Common myeloid progenitor, CD34-positive (primary cell): ENCODE measurements at regions not wholly inside any gene's neighbourhood (a gene's known extent, or its start where the extent isn't known, plus 50 kb on each side); places are given as distances from the start of the nearest gene placed in this dataset.
A peak's percentile ranks its signal among the peaks of the same experiment; 100 is the strongest.

ENCODE experiments used
- CTCF ChIA-PET: fragments of 350-600 bp; sonication (Branson Sonifier 250); formaldehyde crosslinking; loops from one replicate; lab custom pipeline; 2021; ENCODE audit warnings: antibody characterized with exemption; lab: Charles Lee
- POLR2A ChIA-PET: fragments of 350-600 bp; sonication (Branson Sonifier 250); formaldehyde crosslinking; loops from one replicate; lab custom pipeline; 2021; ENCODE audit warnings: antibody characterized with exemption; lab: Charles Lee
- DNase-seq, 3 donors: peaks; one replicate each; pipeline versions ENCODE4 v3.0.0 to v3.0.0-alpha.2; 2013
- H3K27ac ChIP-seq, 2 experiments: 1 replicate in 1 of 2; 2 replicates in 1 of 2; pipeline ENCODE4 v1.7.0; 2013; ENCODE audit warnings: inconsistent platforms in 2 of 2, low read length in 2 of 2, mild to moderate bottlenecking in 2 of 2, low read depth in 1 of 2, moderate library complexity in 1 of 2; ENCODE audit not compliant: severe bottlenecking in 2 of 2, insufficient read depth in 1 of 2, poor library complexity in 1 of 2
- H3K27me3 ChIP-seq, 5 experiments: replicated peaks in 2 of 5; 1 replicate in 3 of 5; 2 replicates in 2 of 5; pipeline versions ENCODE4 v1.6.1 to v1.7.0; 2013; ENCODE audit warnings: low read length in 4 of 5, mild to moderate bottlenecking in 2 of 5, moderate library complexity in 2 of 5, inconsistent platforms in 1 of 5; ENCODE audit not compliant: insufficient read depth in 5 of 5, control insufficient read depth in 4 of 5
- H3K36me3 ChIP-seq, 4 experiments: 1 replicate in 2 of 4; 2 replicates in 2 of 4; pipeline versions ENCODE4 v1.6.1 to v1.7.0; 2013; ENCODE audit warnings: low read length in 3 of 4, control low read depth in 1 of 4, mild to moderate bottlenecking in 1 of 4; ENCODE audit not compliant: control insufficient read depth in 4 of 4, insufficient read depth in 4 of 4
- H3K4me1 ChIP-seq, 4 experiments: 1 replicate in 3 of 4; 2 replicates in 1 of 4; pipeline versions ENCODE4 v1.6.1 to v1.7.1; 2013; ENCODE audit warnings: low read length in 3 of 4, mild to moderate bottlenecking in 3 of 4, control low read depth in 1 of 4, inconsistent platforms in 1 of 4, moderate library complexity in 1 of 4; ENCODE audit not compliant: control insufficient read depth in 4 of 4, insufficient read depth in 4 of 4; ENCODE audit errors: control extremely low read depth in 1 of 4
- H3K4me3 ChIP-seq, 7 experiments: 1 replicate in 4 of 7; 2 replicates in 3 of 7; pipeline versions ENCODE4 v1.5.1 to v1.7.0; 2013; ENCODE audit warnings: mild to moderate bottlenecking in 7 of 7, low read length in 6 of 7, moderate library complexity in 6 of 7, inconsistent platforms in 2 of 7, low read depth in 2 of 7, control low read depth in 1 of 7; ENCODE audit not compliant: insufficient read depth in 4 of 7, control insufficient read depth in 1 of 7; ENCODE audit errors: extremely low read depth in 1 of 7
- H3K9me3 ChIP-seq, 5 experiments: 1 replicate in 4 of 5; 2 replicates in 1 of 5; pipeline versions ENCODE4 v1.6.1 to v1.7.1; 2013; ENCODE audit warnings: low read length in 4 of 5, mild to moderate bottlenecking in 2 of 5, inconsistent platforms in 1 of 5, low read depth in 1 of 5, moderate library complexity in 1 of 5; ENCODE audit not compliant: control insufficient read depth in 4 of 5, insufficient read depth in 2 of 5; ENCODE audit errors: control extremely low read depth in 1 of 5
- WGBS: methylation state at CpG from one replicate; pipeline ENCODE4 v1.1.5; 2013; ENCODE audit not compliant: insufficient coverage; 5-methylcytosine and 5-hydroxymethylcytosine counted together

DNA sequence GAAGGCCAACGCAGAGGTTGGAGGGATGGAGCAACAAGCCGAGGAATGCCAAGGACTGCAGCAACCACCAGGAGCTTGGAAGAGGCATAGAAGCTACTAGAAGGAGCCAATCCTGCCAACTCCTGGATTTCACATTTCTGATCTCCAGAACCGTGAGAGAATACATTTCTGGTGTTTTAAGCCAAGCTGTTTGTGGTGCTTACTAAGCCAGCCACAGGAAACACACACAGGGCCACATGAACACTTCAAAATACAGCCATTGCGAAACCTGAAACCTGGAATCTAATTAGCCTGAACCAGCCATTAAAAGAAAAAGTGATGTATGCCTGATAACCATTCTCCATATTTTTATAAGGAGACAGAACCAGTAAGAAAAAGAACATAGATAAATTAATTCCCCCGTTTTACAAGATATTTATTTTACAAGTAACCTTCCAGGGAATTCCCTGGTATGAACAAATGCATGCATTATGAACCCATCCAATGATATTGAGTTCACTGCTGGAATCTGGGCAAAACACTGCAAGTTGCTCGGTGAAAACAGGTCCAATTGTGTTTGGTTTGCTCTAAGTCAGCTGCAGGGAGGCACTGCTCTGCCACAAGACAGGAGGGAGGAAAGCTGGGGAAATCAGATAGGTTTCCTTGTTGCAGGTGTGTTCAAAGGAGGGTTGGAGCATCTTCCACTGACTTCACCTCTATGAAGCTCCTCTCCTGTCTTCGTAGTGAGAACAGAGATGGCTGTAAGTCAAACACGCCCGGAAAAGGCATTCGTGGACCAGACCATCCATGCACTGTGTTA is 70.2 kb downstream of the ETS2 start:
- CTCF ChIA-PET: interaction anchor here (1.3 to 2.4 kb wide), 3 partner anchors 13 to 72 kb away, joined by 3 to 8 read pairs (median 4); no protein-coding TSS in a partner anchor
- no peaks in the 10 kb centered on the region for H3K27me3 ChIP-seq
- WGBS: 99% methylated on average over 7 of the region's 10 CpGs

More for the DNA sequence above, 70.2 kb downstream of the ETS2 start:
- H3K9me3 ChIP-seq: peaks cover 0 to 10% (median 4%) of the 10 kb centered on the region in 5 experiments
- POLR2A ChIA-PET: no interaction called here
- peaks cover 3 to 16% (median 9%) of the 10 kb centered on the region in 4 experiments for H3K4me1 ChIP-seq
- peak in 2 of 3 donors; percentile 62 to 68 for DNase-seq
- H3K4me3 ChIP-seq: no peak overlapping the region
- H3K27ac ChIP-seq: no peak overlapping the region
- no peaks in the 10 kb centered on the region for H3K36me3 ChIP-seq
